HG03280 (cell line): ENCODE measurements at regions not wholly inside any gene's neighbourhood (a gene's known extent, or its start where the extent isn't known, plus 50 kb on each side); places are given as distances from the start of the nearest gene placed in this dataset.

ENCODE experiments used
- ATAC-seq: cut with Tn5 transposase; IDR thresholded peaks from one replicate; pipeline ENCODE4 v1.9.1; 2021; ENCODE audit warnings: mild to moderate bottlenecking, moderate library complexity; ENCODE audit not compliant: unreplicated experiment

GRCh38 chr3:174767853-174768382 is 91.2 kb upstream of the NAALADL2 start:
- no peak for ATAC-seq

DNA sequence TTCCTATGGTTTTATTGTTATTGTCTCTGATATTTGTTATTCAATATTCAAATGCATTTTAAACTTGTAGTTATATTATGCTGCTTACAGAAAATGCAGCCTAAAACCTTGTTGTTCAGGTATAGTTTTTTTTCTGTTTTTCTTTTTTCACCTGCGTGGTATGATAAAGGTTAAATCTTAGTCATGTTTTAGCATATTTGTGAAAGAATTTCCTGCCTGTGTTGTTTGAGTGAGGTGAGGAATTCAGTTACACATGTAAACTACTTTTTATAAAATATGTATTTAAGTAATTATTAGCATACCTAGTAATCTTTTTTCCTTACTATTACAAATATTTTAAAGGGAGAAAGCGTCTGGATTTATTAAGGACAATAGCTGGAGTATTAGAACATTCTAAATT is 90.0 kb upstream of the NAALADL2 start:
- ATAC-seq: no peak

GRCh38 chr3:174775603-174776002 is 83.5 kb upstream of the NAALADL2 start:
- ATAC-seq: no peak

- no peak for ATAC-seq
Observed at GRCh38 chr3:174776123-174776522, 83.0 kb upstream of the NAALADL2 start.

GRCh38 chr3:174776636-174777035 is 82.5 kb upstream of the NAALADL2 start:
- ATAC-seq: no peak

GRCh38 chr3:174777813-174778212 is 81.3 kb upstream of the NAALADL2 start:
- no peak for ATAC-seq

DNA sequence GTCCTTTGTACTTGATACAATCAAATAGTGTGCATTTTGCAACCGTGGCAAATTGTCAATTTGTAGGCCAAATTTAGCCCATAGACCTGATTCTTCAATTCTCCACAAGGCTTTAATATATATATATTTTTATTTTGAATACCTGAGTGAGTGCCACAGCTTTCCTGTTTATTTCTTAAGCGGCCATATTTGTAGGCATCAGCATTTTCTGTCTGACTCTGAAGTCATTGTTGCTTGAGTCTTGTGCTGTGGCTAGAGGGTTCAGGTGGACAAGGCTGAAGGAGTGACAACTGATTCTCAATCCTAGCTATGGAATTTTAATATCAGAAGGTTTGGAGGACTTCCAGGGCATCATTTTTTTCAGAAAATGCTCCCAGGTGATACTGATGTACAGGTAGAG is 75.6 kb upstream of the NAALADL2 start:
- no peak for ATAC-seq

GRCh38 chr3:174784206-174784934 is 74.8 kb upstream of the NAALADL2 start:
- ATAC-seq: no peak

- ATAC-seq: no peak
Observed at GRCh38 chr3:174786825-174787224, 72.3 kb upstream of the NAALADL2 start.

DNA sequence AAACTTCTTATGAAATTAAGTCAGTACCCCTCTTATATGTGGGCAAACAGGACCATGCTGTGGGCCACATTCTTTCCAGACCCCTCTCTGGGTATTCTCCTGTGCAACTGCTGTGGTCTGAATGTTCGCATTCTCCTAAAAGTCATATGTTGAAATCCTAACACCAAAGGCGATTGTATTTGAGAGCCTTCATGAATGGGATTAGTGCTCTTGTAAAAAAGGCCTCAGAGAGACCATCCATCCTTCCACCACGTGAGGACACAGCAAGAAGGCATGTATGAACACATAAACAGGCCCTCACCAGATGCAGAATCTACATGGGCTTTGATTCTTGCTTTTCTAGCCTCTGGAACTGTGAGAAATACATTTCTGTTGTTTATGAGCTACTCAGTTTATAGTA is 68.0 kb upstream of the NAALADL2 start:
- no peak for ATAC-seq

DNA sequence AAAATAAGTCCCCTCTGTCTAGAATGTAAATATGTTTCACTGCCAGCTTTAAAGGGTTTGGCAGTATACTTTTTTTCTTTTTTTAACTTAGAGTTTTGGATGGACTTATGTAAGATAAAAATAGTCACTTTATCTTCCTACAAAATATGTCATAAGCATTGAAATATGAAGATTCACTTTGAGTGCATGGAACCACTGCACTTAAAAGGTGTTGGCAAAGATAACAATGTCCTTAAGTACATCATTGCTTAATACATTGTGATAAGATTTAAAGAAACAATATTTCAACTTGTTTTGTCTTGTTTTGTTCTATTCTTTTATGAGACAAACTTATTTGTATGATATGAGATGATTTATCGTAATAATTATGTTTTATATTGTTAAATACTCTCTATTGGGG is 66.3 kb upstream of the NAALADL2 start:
- ATAC-seq: no peak
